Parathyroid adenoma (tissue), 2 donors: ENCODE measurements at regions not wholly inside any gene's neighbourhood (a gene's known extent, or its start where the extent isn't known, plus 50 kb on each side); places are given as distances from the start of the nearest gene placed in this dataset.

ENCODE experiments used
- H2AFZ ChIP-seq: fragments of 300-600 bp; sonication (generic); one replicate; pipeline ENCODE4 v1.7.0; 2017; ENCODE audit warnings: antibody characterized with exemption, mild to moderate bottlenecking
- H3K27ac ChIP-seq: fragments of 300-600 bp; sonication (generic); one replicate; pipeline ENCODE4 v1.7.0; 2017
- H3K27me3 ChIP-seq: fragments of 300-600 bp; sonication (generic); one replicate; pipeline ENCODE4 v1.7.0; 2017; ENCODE audit warnings: low read length; ENCODE audit not compliant: control insufficient read depth, insufficient read depth
- H3K36me3 ChIP-seq: fragments of 300-600 bp; sonication (generic); one replicate; pipeline ENCODE4 v1.7.0; 2017; ENCODE audit warnings: low read length; ENCODE audit not compliant: control insufficient read depth, insufficient read depth
- H3K4me1 ChIP-seq: fragments of 300-600 bp; sonication (generic); one replicate; pipeline ENCODE4 v1.7.0; 2017; ENCODE audit warnings: control low read depth
- H3K4me2 ChIP-seq: fragments of 300-600 bp; sonication (generic); one replicate; pipeline ENCODE4 v1.7.0; 2017; ENCODE audit warnings: low read length
- H3K4me3 ChIP-seq: fragments of 300-600 bp; sonication (generic); one replicate; pipeline ENCODE4 v1.7.0; 2017; ENCODE audit warnings: low read depth, low read length
- H3K79me2 ChIP-seq: fragments of 300-600 bp; sonication (generic); one replicate; pipeline ENCODE4 v1.7.0; 2017; ENCODE audit warnings: control low read depth
- H3K9ac ChIP-seq: fragments of 300-600 bp; sonication (generic); one replicate; pipeline ENCODE4 v1.7.0; 2017; ENCODE audit warnings: mild to moderate bottlenecking
- H3K9me3 ChIP-seq: fragments of 300-600 bp; sonication (generic); one replicate; pipeline ENCODE4 v1.7.0; 2017; ENCODE audit warnings: low read length; ENCODE audit not compliant: control insufficient read depth
- CTCF ChIP-seq: fragments of 300-600 bp; sonication (generic); IDR thresholded peaks from one replicate; pipeline ENCODE4 v1.7.0; 2017; ENCODE audit warnings: antibody characterized with exemption, mild to moderate bottlenecking
- donor health status: primary hyperparathyroidism.

- H3K9me3 ChIP-seq, result no peaks in the 10 kb centered on the region
- no peak overlapping the region for H2AFZ ChIP-seq
- H3K9ac ChIP-seq, result no peak overlapping the region
- no peaks in the 10 kb centered on the region for H3K36me3 ChIP-seq
- no peak for TF ChIP-seq CTCF
- H3K4me1 ChIP-seq, result no peaks in the 10 kb centered on the region
- no peak overlapping the region for H3K27ac ChIP-seq
- no peaks in the 10 kb centered on the region for H3K27me3 ChIP-seq
- H3K79me2 ChIP-seq, result no peaks in the 10 kb centered on the region
- no peak overlapping the region for H3K4me2 ChIP-seq
- H3K4me3 ChIP-seq, result no peak overlapping the region
Observed at GRCh38 chr6:74060354-74060753, 364.4 kb downstream of the CD109 start.

GRCh38 chr6:74058606-74059005, 362.6 kb downstream of the CD109 start:
- Histone ChIP-seq H3K4me2 (no peak overlapping the region), H3K4me3 (no peak overlapping the region), H3K4me1 (no peaks in the 10 kb centered on the region), H3K79me2 (no peaks in the 10 kb centered on the region), H2AFZ (no peak overlapping the region), H3K36me3 (no peaks in the 10 kb centered on the region), H3K9ac (no peak overlapping the region), H3K27me3 (no peaks in the 10 kb centered on the region), H3K9me3 (no peaks in the 10 kb centered on the region), H3K27ac (no peak overlapping the region)
- no peak for TF ChIP-seq CTCF

- Histone ChIP-seq H3K4me2 (no peak overlapping the region), H3K27ac (no peak overlapping the region), H3K9me3 (no peaks in the 10 kb centered on the region), H3K79me2 (no peaks in the 10 kb centered on the region), H3K36me3 (no peaks in the 10 kb centered on the region), H2AFZ (no peak overlapping the region), H3K4me1 (no peaks in the 10 kb centered on the region), H3K9ac (no peak overlapping the region), H3K27me3 (no peaks in the 10 kb centered on the region), H3K4me3 (no peak overlapping the region)
- no peak for TF ChIP-seq CTCF
Observed at GRCh38 chr6:74057326-74057725, 361.3 kb downstream of the CD109 start.

- no peak for TF ChIP-seq CTCF
- H2AFZ ChIP-seq, result no peak overlapping the region
- H3K27me3 ChIP-seq, result no peaks in the 10 kb centered on the region
- no peaks in the 10 kb centered on the region for H3K4me1 ChIP-seq
- H3K9me3 ChIP-seq, result no peaks in the 10 kb centered on the region
- no peak overlapping the region for H3K4me3 ChIP-seq
- H3K9ac ChIP-seq, result no peak overlapping the region
- no peaks in the 10 kb centered on the region for H3K36me3 ChIP-seq
- H3K27ac ChIP-seq, result no peak overlapping the region
- H3K79me2 ChIP-seq, result no peaks in the 10 kb centered on the region
- no peak overlapping the region for H3K4me2 ChIP-seq
Observed at GRCh38 chr6:74054190-74054589, 358.2 kb downstream of the CD109 start.

- H3K27me3 ChIP-seq, result no peaks in the 10 kb centered on the region
- no peaks in the 10 kb centered on the region for H3K79me2 ChIP-seq
- no peak for TF ChIP-seq CTCF
- H3K9me3 ChIP-seq, result no peaks in the 10 kb centered on the region
- H3K36me3 ChIP-seq, result no peaks in the 10 kb centered on the region
- no peak overlapping the region for H3K4me2 ChIP-seq
- H2AFZ ChIP-seq, result no peak overlapping the region
- no peak overlapping the region for H3K27ac ChIP-seq
- no peaks in the 10 kb centered on the region for H3K4me1 ChIP-seq
- H3K4me3 ChIP-seq, result no peak overlapping the region
- no peak overlapping the region for H3K9ac ChIP-seq
Observed at GRCh38 chr6:74050921-74051320, 354.9 kb downstream of the CD109 start.
